Endothelial cell of umbilical vein (primary cell): ENCODE measurements at regions not wholly inside any gene's neighbourhood (a gene's known extent, or its start where the extent isn't known, plus 50 kb on each side); places are given as distances from the start of the nearest gene placed in this dataset.

ENCODE experiments used
- BruUV-seq: library from RNA; stranded (reverse); fragments of 400-500 nt; replicated peaks from 2 replicates; lab custom pipeline; 2021; lab: Mats Ljungman, UMichigan
- CTCF ChIA-PET: fragments of 300-600, 350-600 bp; sonication (Branson Sonifier 250); formaldehyde crosslinking; loops from one replicate; lab custom pipeline; 2021; ENCODE audit warnings: antibody characterized with exemption, inconsistent platforms; lab: Charles Lee
- POLR2A ChIA-PET: fragments of 300-600, 350-600 bp; sonication (Branson Sonifier 250); formaldehyde crosslinking; loops from one replicate; lab custom pipeline; 2021; ENCODE audit warnings: antibody characterized with exemption, inconsistent platforms; lab: Charles Lee
- DNase-seq: peaks from one replicate; pipeline ENCODE4 v3.0.0-alpha.2; 2011; ENCODE audit warnings: low read depth, low spot score
- FAIRE-seq: peaks from 2 replicates; lab custom pipeline; 2011; peaks lifted over from hg19 to GRCh38; lab: Jason Lieb, UNC
- H2AFZ ChIP-seq: 2 replicates; pipeline ENCODE4 v1.6.0; 2012; ENCODE audit warnings: low read depth, low read length, control low read depth, inconsistent platforms
- H3K27ac ChIP-seq: 2 replicates; pipeline ENCODE4 v1.5.1; 2011; ENCODE audit warnings: low read depth, mild to moderate bottlenecking, control low read depth, low read length, moderate library complexity; ENCODE audit not compliant: insufficient read depth
- H3K27me3 ChIP-seq, 2 experiments: 2 replicates each; pipeline versions ENCODE4 v1.6.0 to v1.6.1; 2011; ENCODE audit warnings: low read length in 2 of 2, mixed read lengths in 1 of 2; ENCODE audit not compliant: control insufficient read depth in 2 of 2, insufficient read depth in 2 of 2
- H3K36me3 ChIP-seq, 2 experiments: 2 replicates in 1 of 2; 3 replicates in 1 of 2; pipeline ENCODE4 v1.5.1; 2011; ENCODE audit warnings: low read length in 2 of 2, mild to moderate bottlenecking in 1 of 2, moderate library complexity in 1 of 2; ENCODE audit not compliant: control insufficient read depth in 2 of 2, insufficient read depth in 2 of 2; ENCODE audit errors: extremely low read depth in 1 of 2
- H3K4me1 ChIP-seq: 3 replicates; pipeline ENCODE4 v1.5.1; 2011; ENCODE audit warnings: mild to moderate bottlenecking, low read length; ENCODE audit not compliant: control insufficient read depth, insufficient read depth; ENCODE audit errors: extremely low read depth
- H3K4me2 ChIP-seq: 2 replicates; pipeline ENCODE4 v1.6.1; 2011; ENCODE audit warnings: low read length, control low read depth, mixed read lengths; ENCODE audit not compliant: insufficient read depth
- H3K4me3 ChIP-seq, 3 experiments: fragments of 200-600 bp in 1 of 3; sonication (generic), shearing (Covaris generic) in 1 of 3; replicated peaks in 1 of 3; 2 replicates each; pipeline ENCODE4 v1.5.1; 2011 to 2016; ENCODE audit warnings: control low read depth in 3 of 3, low read length in 3 of 3, mild to moderate bottlenecking in 2 of 3, inconsistent platforms in 1 of 3, low read depth in 1 of 3, moderate library complexity in 1 of 3; ENCODE audit not compliant: insufficient read depth in 1 of 3
- H3K79me2 ChIP-seq: 2 replicates; pipeline ENCODE4 v1.6.0; 2012; ENCODE audit warnings: low read length, inconsistent platforms; ENCODE audit not compliant: control insufficient read depth, insufficient read depth
- H3K9ac ChIP-seq: replicated peaks from 2 replicates; pipeline ENCODE3; 2011; ENCODE audit warnings: low read length, control low read depth; ENCODE audit not compliant: insufficient read depth; ENCODE audit errors: extremely low read depth
- H3K9me1 ChIP-seq: replicated peaks from 3 replicates; pipeline ENCODE4 v1.6.0; 2011; ENCODE audit warnings: mild to moderate bottlenecking, low read length; ENCODE audit not compliant: control insufficient read depth, insufficient read depth; ENCODE audit errors: extremely low read depth
- H3K9me3 ChIP-seq: replicated peaks from 2 replicates; pipeline ENCODE4 v1.5.1; 2012; ENCODE audit warnings: low read length, inconsistent platforms; ENCODE audit not compliant: control insufficient read depth, insufficient read depth
- H4K20me1 ChIP-seq: replicated peaks from 2 replicates; pipeline ENCODE3; 2011; ENCODE audit warnings: mild to moderate bottlenecking, low read length; ENCODE audit not compliant: control insufficient read depth, insufficient read depth; ENCODE audit errors: extremely low read depth
- CTCF ChIP-seq, 2 donors: IDR thresholded peaks; 1 replicate in 1 of 2; 2 replicates in 1 of 2; pipeline ENCODE4 v1.5.1; 2011; ENCODE audit warnings: low read length in 2 of 2, mild to moderate bottlenecking in 2 of 2, moderate library complexity in 2 of 2, control low read depth in 1 of 2, inconsistent platforms in 1 of 2, low read depth in 1 of 2; ENCODE audit not compliant: insufficient read depth in 1 of 2; ENCODE audit errors: extremely low read depth in 1 of 2
- EZH2 ChIP-seq: IDR thresholded peaks from 2 replicates; pipeline ENCODE4 v1.6.1; 2012; ENCODE audit warnings: borderline replicate concordance, low read depth, mild to moderate bottlenecking, moderate library complexity, low read length, inconsistent platforms; ENCODE audit not compliant: severe bottlenecking
- FOS ChIP-seq: IDR thresholded peaks from 2 replicates; pipeline ENCODE4 v1.6.1; 2011; ENCODE audit warnings: mild to moderate bottlenecking, low read length, moderate library complexity, borderline replicate concordance; ENCODE audit not compliant: insufficient read depth
- GATA2 ChIP-seq: IDR thresholded peaks from 2 replicates; pipeline ENCODE4 v1.7.0; 2011; ENCODE audit warnings: low read depth, mild to moderate bottlenecking, moderate library complexity, mixed read lengths, low read length; ENCODE audit not compliant: insufficient read length, insufficient read depth
- JUN ChIP-seq: IDR thresholded peaks from 2 replicates; pipeline ENCODE4 v1.6.1; 2011; ENCODE audit warnings: borderline replicate concordance, low read depth; ENCODE audit not compliant: insufficient read length, insufficient read depth
- MAX ChIP-seq: IDR thresholded peaks from 2 replicates; pipeline ENCODE4 v1.6.1; 2011; ENCODE audit not compliant: insufficient read depth, insufficient read length
- MYC ChIP-seq: IDR thresholded peaks from one replicate; pipeline ENCODE4 v1.6.1; 2011; ENCODE audit warnings: mild to moderate bottlenecking, low read depth, low read length
- POLR2A ChIP-seq: IDR thresholded peaks from 2 replicates; pipeline ENCODE4 v1.6.1; 2012; ENCODE audit warnings: low read depth, mild to moderate bottlenecking, control low read depth, low read length
- POLR2AphosphoS5 ChIP-seq: IDR thresholded peaks from 2 replicates; pipeline ENCODE4 v1.6.1; 2012; ENCODE audit warnings: low read depth, mild to moderate bottlenecking, control low read depth, low read length, moderate library complexity; ENCODE audit not compliant: insufficient read depth
- dilution Hi-C: fragments of 300-500 bp; cut with MboI; formaldehyde crosslinking; loops from one replicate; pipeline ENCODE4 v1.15.0; 2019; ENCODE audit warnings: low sequenced_read_pairs; ENCODE audit not compliant: extremely low pct_ligation_motif_present
- intact Hi-C: fragments of 100-400 bp; cut with micrococcal nuclease; formaldehyde crosslinking; loops from one replicate; pipeline ENCODE4 v1.10.0; 2022

GRCh38 chr5:68430279-68430678 is 214.7 kb downstream of the PIK3R1 start:
- BruUV-seq: no TSS peak
- CTCF ChIA-PET: interaction anchor here (0.8 to 1.2 kb wide), 2 partner anchors 53 to 144 kb away, joined by 3 to 4 read pairs; no protein-coding TSS in a partner anchor
- dilution Hi-C loops: no loop called here
- TF ChIP-seq JUN (no peak), POLR2AphosphoS5 (no peak), MAX (no peak), POLR2A (no peak), EZH2 (no peak), GATA2 (no peak), FOS (no peak), MYC (no peak), CTCF (IDR thresholded peaks at IDR 0.05; ENCODE audit: extremely low read depth in 1 of 2, insufficient read depth in 1 of 2, low read depth in 1 of 2, low read length in 2 of 2) (no peak)
- Histone ChIP-seq H3K27ac (no peak overlapping the region), H3K79me2 (no peaks in the 10 kb centered on the region), H3K4me3 (no peak overlapping the region), H3K4me1 (peaks cover 16% of the 10 kb centered on the region), H3K9me1 (no peaks in the 10 kb centered on the region), H3K4me2 (no peak overlapping the region), H3K36me3 (no peaks in the 10 kb centered on the region), H4K20me1 (no peaks in the 10 kb centered on the region), H2AFZ (no peak overlapping the region), H3K9me3 (no peaks in the 10 kb centered on the region), H3K27me3 (no peaks in the 10 kb centered on the region), H3K9ac (no peak overlapping the region)
- DNase-seq (no peak), FAIRE-seq (no peak)
- POLR2A ChIA-PET: no interaction called here
- intact Hi-C loops: no loop called here
